ENCODE measurements at regions not wholly inside any gene's neighbourhood (a gene's known extent, or its start where the extent isn't known, plus 50 kb on each side); places are given as distances from the start of the nearest gene placed in this dataset.
"Not testable (repeated sequence)": the region's sequence is repeated elsewhere in the genome, so short reads cannot be mapped to it uniquely, and the experiment has no call there.

- no peaks in the 10 kb centered on the region for H3K4me1 Mint-ChIP-seq (ENCODE audit: low read depth)
- H3K4me3 Mint-ChIP-seq = no peak overlapping the region
- ChIA-PET CTCF (no interaction called here), POLR2A (no interaction called here)
- no peak for ATAC-seq
- no peak overlapping the region for H3K27ac Mint-ChIP-seq
- no peaks in the 10 kb centered on the region for H3K9me3 Mint-ChIP-seq (ENCODE audit: insufficient read depth)
- no peak for DNase-seq
- H3K36me3 Mint-ChIP-seq (ENCODE audit: low read depth) = no peaks in the 10 kb centered on the region
- H3K27me3 Mint-ChIP-seq (ENCODE audit: low read depth) = no peaks in the 10 kb centered on the region
Observed at GRCh38 chr17:54307351-54307750, 484.6 kb downstream of the KIF2B start.

- Mint-ChIP-seq H3K36me3 (ENCODE audit: low read depth) (no peaks in the 10 kb centered on the region), H3K27me3 (ENCODE audit: low read depth) (no peaks in the 10 kb centered on the region), H3K4me1 (ENCODE audit: low read depth) (no peaks in the 10 kb centered on the region), H3K27ac (no peak overlapping the region), H3K9me3 (ENCODE audit: insufficient read depth) (peaks cover 12% of the 10 kb centered on the region), H3K4me3 (no peak overlapping the region)
- DNase-seq (no peak), ATAC-seq (no peak)
- POLR2A ChIA-PET = no interaction called here
- CTCF ChIA-PET = no interaction called here
Observed at GRCh38 chr17:54324813-54325212, 502.1 kb downstream of the KIF2B start.

GRCh38 chr17:54339731-54340130, 517.0 kb downstream of the KIF2B start:
- ATAC-seq (no peak), DNase-seq (no peak)
- H3K27me3 Mint-ChIP-seq (ENCODE audit: low read depth) = no peaks in the 10 kb centered on the region
- H3K27ac Mint-ChIP-seq = no peak overlapping the region
- peaks cover 6% of the 10 kb centered on the region for H3K9me3 Mint-ChIP-seq (ENCODE audit: insufficient read depth)
- no peak overlapping the region for H3K4me3 Mint-ChIP-seq
- no peaks in the 10 kb centered on the region for H3K4me1 Mint-ChIP-seq (ENCODE audit: low read depth)
- ChIA-PET CTCF (no interaction called here), POLR2A (no interaction called here)
- H3K36me3 Mint-ChIP-seq (ENCODE audit: low read depth) = no peaks in the 10 kb centered on the region

GRCh38 chr17:54347495-54347894, 524.8 kb downstream of the KIF2B start:
- Mint-ChIP-seq H3K9me3 (ENCODE audit: insufficient read depth) (peaks cover 12% of the 10 kb centered on the region), H3K27ac (no peak overlapping the region), H3K36me3 (ENCODE audit: low read depth) (no peaks in the 10 kb centered on the region), H3K4me3 (no peak overlapping the region), H3K27me3 (ENCODE audit: low read depth) (no peaks in the 10 kb centered on the region), H3K4me1 (ENCODE audit: low read depth) (no peaks in the 10 kb centered on the region)
- ChIA-PET CTCF (no interaction called here), POLR2A (no interaction called here)
- no peak for DNase-seq
- no peak for ATAC-seq

GRCh38 chr17:54348234-54348633, 525.5 kb downstream of the KIF2B start:
- Mint-ChIP-seq H3K27me3 (ENCODE audit: low read depth) (no peaks in the 10 kb centered on the region), H3K27ac (no peak overlapping the region), H3K9me3 (ENCODE audit: insufficient read depth) (peaks cover 13% of the 10 kb centered on the region), H3K4me3 (no peak overlapping the region), H3K36me3 (ENCODE audit: low read depth) (no peaks in the 10 kb centered on the region), H3K4me1 (ENCODE audit: low read depth) (no peaks in the 10 kb centered on the region)
- ChIA-PET POLR2A (no interaction called here), CTCF (no interaction called here)
- ATAC-seq (no peak), DNase-seq (no peak)

- Mint-ChIP-seq H3K9me3 (ENCODE audit: insufficient read depth) (peaks cover 17% of the 10 kb centered on the region), H3K36me3 (ENCODE audit: low read depth) (no peaks in the 10 kb centered on the region), H3K27ac (no peak overlapping the region), H3K4me1 (ENCODE audit: low read depth) (no peaks in the 10 kb centered on the region), H3K27me3 (ENCODE audit: low read depth) (no peaks in the 10 kb centered on the region), H3K4me3 (no peak overlapping the region)
- POLR2A ChIA-PET = no interaction called here
- CTCF ChIA-PET = no interaction called here
- no peak for ATAC-seq
- DNase-seq = no peak
Observed at GRCh38 chr17:54353789-54354525, 531.2 kb downstream of the KIF2B start.

GRCh38 chr17:54361073-54361472, 538.3 kb downstream of the KIF2B start:
- H3K4me1 Mint-ChIP-seq (ENCODE audit: low read depth); ATAC-seq; H3K36me3 Mint-ChIP-seq (ENCODE audit: low read depth); POLR2A ChIA-PET; DNase-seq; H3K4me3 Mint-ChIP-seq; H3K27me3 Mint-ChIP-seq (ENCODE audit: low read depth); H3K27ac Mint-ChIP-seq; H3K9me3 Mint-ChIP-seq (ENCODE audit: insufficient read depth); CTCF ChIA-PET: not testable (repeated sequence)

- no peaks in the 10 kb centered on the region for H3K4me1 Mint-ChIP-seq (ENCODE audit: low read depth)
- POLR2A ChIA-PET = no interaction called here
Observed at GRCh38 chr17:54368906-54369305, 531.7 kb upstream of the TOM1L1 start.

GRCh38 chr17:54372069-54372749, 528.4 kb upstream of the TOM1L1 start:
- no peaks in the 10 kb centered on the region for H3K9me3 Mint-ChIP-seq (ENCODE audit: insufficient read depth)
- ChIA-PET CTCF (no interaction called here), POLR2A (no interaction called here)
- no peak overlapping the region for H3K4me3 Mint-ChIP-seq
- no peaks in the 10 kb centered on the region for H3K27me3 Mint-ChIP-seq (ENCODE audit: low read depth)
- H3K4me1 Mint-ChIP-seq (ENCODE audit: low read depth) = no peaks in the 10 kb centered on the region
- no peaks in the 10 kb centered on the region for H3K36me3 Mint-ChIP-seq (ENCODE audit: low read depth)
- ATAC-seq (no peak), DNase-seq (no peak)
- H3K27ac Mint-ChIP-seq = no peak overlapping the region

More at GRCh38 chr17:54368906-54369305, 531.7 kb upstream of the TOM1L1 start:
- ATAC-seq (no peak), DNase-seq (no peak)
- H3K9me3 Mint-ChIP-seq (ENCODE audit: insufficient read depth) = no peaks in the 10 kb centered on the region
- CTCF ChIA-PET = no interaction called here
- H3K4me3 Mint-ChIP-seq = no peak overlapping the region
- H3K27me3 Mint-ChIP-seq (ENCODE audit: low read depth) = no peaks in the 10 kb centered on the region
- H3K36me3 Mint-ChIP-seq (ENCODE audit: low read depth) = no peaks in the 10 kb centered on the region
- H3K27ac Mint-ChIP-seq = no peak overlapping the region

GRCh38 chr17:54373970-54374369, 526.7 kb upstream of the TOM1L1 start:
- no peak for ATAC-seq
- H3K4me1 Mint-ChIP-seq (ENCODE audit: low read depth) = no peaks in the 10 kb centered on the region
- no peaks in the 10 kb centered on the region for H3K36me3 Mint-ChIP-seq (ENCODE audit: low read depth)
- ChIA-PET POLR2A (no interaction called here), CTCF (no interaction called here)
- no peak overlapping the region for H3K27ac Mint-ChIP-seq
- no peaks in the 10 kb centered on the region for H3K27me3 Mint-ChIP-seq (ENCODE audit: low read depth)
- no peak for DNase-seq
- H3K9me3 Mint-ChIP-seq (ENCODE audit: insufficient read depth) = peaks cover 4% of the 10 kb centered on the region
- no peak overlapping the region for H3K4me3 Mint-ChIP-seq

- H3K9me3 Mint-ChIP-seq (ENCODE audit: insufficient read depth); H3K4me3 Mint-ChIP-seq; CTCF ChIA-PET; DNase-seq; POLR2A ChIA-PET; ATAC-seq; H3K27me3 Mint-ChIP-seq (ENCODE audit: low read depth); H3K4me1 Mint-ChIP-seq (ENCODE audit: low read depth); H3K36me3 Mint-ChIP-seq (ENCODE audit: low read depth); H3K27ac Mint-ChIP-seq: not testable (repeated sequence)
Observed at GRCh38 chr17:54376409-54376808, 524.2 kb upstream of the TOM1L1 start.

- Mint-ChIP-seq H3K27ac (no peak overlapping the region), H3K27me3 (ENCODE audit: low read depth) (no peaks in the 10 kb centered on the region), H3K4me1 (ENCODE audit: low read depth) (no peaks in the 10 kb centered on the region), H3K4me3 (no peak overlapping the region), H3K36me3 (ENCODE audit: low read depth) (no peaks in the 10 kb centered on the region), H3K9me3 (ENCODE audit: insufficient read depth) (peaks cover 9% of the 10 kb centered on the region)
- CTCF ChIA-PET = no interaction called here
- ATAC-seq (no peak), DNase-seq (no peak)
- POLR2A ChIA-PET = no interaction called here
Observed at GRCh38 chr17:54381482-54381881, 519.2 kb upstream of the TOM1L1 start.

- DNase-seq (no peak), ATAC-seq (no peak)
- Mint-ChIP-seq H3K9me3 (ENCODE audit: insufficient read depth) (peaks cover 21% of the 10 kb centered on the region), H3K4me1 (ENCODE audit: low read depth) (no peaks in the 10 kb centered on the region), H3K27ac (no peak overlapping the region), H3K4me3 (no peak overlapping the region), H3K36me3 (ENCODE audit: low read depth) (no peaks in the 10 kb centered on the region), H3K27me3 (ENCODE audit: low read depth) (no peaks in the 10 kb centered on the region)
- CTCF ChIA-PET = no interaction called here
- POLR2A ChIA-PET = no interaction called here
Observed at GRCh38 chr17:54404259-54404658, 496.4 kb upstream of the TOM1L1 start.
